Fibroblast of skin of back (primary cell): ENCODE measurements at regions not wholly inside any gene's neighbourhood (a gene's known extent, or its start where the extent isn't known, plus 50 kb on each side); places are given as distances from the start of the nearest gene placed in this dataset.
A peak's percentile ranks its signal among the peaks of the same experiment; 100 is the strongest.
"Not testable (repeated sequence)": the region's sequence is repeated elsewhere in the genome, so short reads cannot be mapped to it uniquely, and the experiment has no call there.

Source experiments
- DNase-seq: peaks from one replicate; pipeline ENCODE4 v3.0.0-alpha.2; 2013

- no peak for DNase-seq
Observed at GRCh38 chr6:71056656-71057055, 99.8 kb upstream of the B3GAT2 start.

- no peak for DNase-seq
Observed at GRCh38 chr6:71066153-71066552, 109.3 kb upstream of the B3GAT2 start.

- no peak for DNase-seq
Observed at GRCh38 chr6:71067816-71068215, 111.0 kb upstream of the B3GAT2 start.

- peak; percentile 23 for DNase-seq
Observed at GRCh38 chr6:71072508-71072907, 115.6 kb upstream of the B3GAT2 start.

- no peak for DNase-seq
Observed at GRCh38 chr6:71077655-71078054, 120.8 kb upstream of the B3GAT2 start.

GRCh38 chr6:71079677-71080076 lies 122.8 kb upstream of the B3GAT2 start:
- DNase-seq: peak; percentile 49

GRCh38 chr6:71080133-71080532 lies 123.3 kb upstream of the B3GAT2 start:
- no peak for DNase-seq

- DNase-seq: peak; percentile 62
Observed at GRCh38 chr6:71080826-71081225, 124.0 kb upstream of the B3GAT2 start.

- DNase-seq: no peak
Observed at GRCh38 chr6:71082033-71082650, 125.3 kb upstream of the B3GAT2 start.

GRCh38 chr6:71083308-71083820 lies 126.5 kb upstream of the B3GAT2 start:
- DNase-seq: no peak

- DNase-seq: no peak
Observed at GRCh38 chr6:71088166-71088565, 131.3 kb upstream of the B3GAT2 start.

- no peak for DNase-seq
Observed at GRCh38 chr6:71090217-71090616, 133.4 kb upstream of the B3GAT2 start.

GRCh38 chr6:71091167-71091566 lies 134.3 kb upstream of the B3GAT2 start:
- no peak for DNase-seq

GRCh38 chr6:71091956-71092355 lies 135.1 kb upstream of the B3GAT2 start:
- no peak for DNase-seq

- DNase-seq: not testable (repeated sequence)
Observed at GRCh38 chr6:71097264-71097663, 140.4 kb upstream of the B3GAT2 start.

GRCh38 chr6:71099649-71100048 lies 142.8 kb upstream of the B3GAT2 start:
- no peak for DNase-seq

GRCh38 chr6:71103130-71103529 lies 146.3 kb upstream of the B3GAT2 start:
- no peak for DNase-seq

- DNase-seq: no peak
Observed at GRCh38 chr6:71103641-71104040, 146.8 kb upstream of the B3GAT2 start.

- DNase-seq: no peak
Observed at GRCh38 chr6:71106276-71106675, 149.4 kb upstream of the B3GAT2 start.

- DNase-seq: peak; percentile 79
Observed at GRCh38 chr6:71107911-71108420, 151.1 kb upstream of the B3GAT2 start.

- no peak for DNase-seq
Observed at GRCh38 chr6:71114544-71114943, 157.7 kb upstream of the B3GAT2 start.

GRCh38 chr6:71114986-71115385 lies 158.1 kb upstream of the B3GAT2 start:
- DNase-seq: no peak

GRCh38 chr6:71119560-71119959 lies 162.7 kb upstream of the B3GAT2 start:
- no peak for DNase-seq

GRCh38 chr6:71123051-71123450 lies 165.6 kb upstream of the OGFRL1 start:
- DNase-seq: peak; percentile 54

- peak; percentile 73 for DNase-seq
Observed at GRCh38 chr6:71124340-71124739, 164.3 kb upstream of the OGFRL1 start.
